HG03521 (cell line): ENCODE measurements at regions not wholly inside any gene's neighbourhood (a gene's known extent, or its start where the extent isn't known, plus 50 kb on each side); places are given as distances from the start of the nearest gene placed in this dataset.

ENCODE experiments used
- ATAC-seq: cut with Tn5 transposase; IDR thresholded peaks from one replicate; pipeline ENCODE4 v1.9.1; 2021; ENCODE audit warnings: mild to moderate bottlenecking, moderate library complexity; ENCODE audit not compliant: unreplicated experiment

DNA sequence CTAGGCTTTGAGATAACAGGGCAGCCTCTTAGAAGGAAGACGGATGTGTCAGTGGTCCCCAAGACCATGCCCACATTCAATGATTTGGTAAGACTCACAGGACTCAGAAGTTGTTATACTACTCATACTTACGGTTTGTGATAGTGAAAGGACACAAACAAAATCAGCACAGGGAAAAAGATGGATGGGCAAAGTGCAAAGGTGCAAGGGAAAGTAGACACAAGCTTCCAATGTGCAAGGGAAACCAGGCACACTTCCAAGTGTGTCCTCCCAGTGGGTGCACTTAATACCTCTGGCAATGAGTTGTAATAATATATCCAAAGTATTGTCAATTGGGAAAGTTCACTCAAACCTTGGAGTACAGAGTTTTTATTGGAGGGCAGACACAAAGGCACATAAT is 53.8 kb upstream of the VCX start:
- no peak for ATAC-seq

DNA sequence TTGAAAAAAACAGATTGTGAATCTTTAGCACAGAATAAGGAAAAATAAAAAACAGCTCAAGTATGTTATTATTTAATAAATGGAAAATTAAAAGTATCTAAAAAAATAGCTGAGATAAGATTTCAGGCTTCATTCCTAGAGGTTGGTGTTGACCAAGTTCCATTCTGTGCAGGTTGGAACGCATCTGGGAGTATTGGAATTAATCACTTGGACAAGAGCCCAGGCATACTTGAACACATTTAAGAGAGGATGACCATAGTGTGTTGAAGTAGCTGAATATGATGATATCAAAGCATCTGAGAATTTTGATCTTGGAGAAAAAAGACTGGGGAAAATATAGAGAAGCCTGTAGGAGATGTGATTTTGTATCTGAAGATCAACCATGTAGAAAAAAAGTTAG is 54.6 kb upstream of the VCX start:
- no peak for ATAC-seq

DNA sequence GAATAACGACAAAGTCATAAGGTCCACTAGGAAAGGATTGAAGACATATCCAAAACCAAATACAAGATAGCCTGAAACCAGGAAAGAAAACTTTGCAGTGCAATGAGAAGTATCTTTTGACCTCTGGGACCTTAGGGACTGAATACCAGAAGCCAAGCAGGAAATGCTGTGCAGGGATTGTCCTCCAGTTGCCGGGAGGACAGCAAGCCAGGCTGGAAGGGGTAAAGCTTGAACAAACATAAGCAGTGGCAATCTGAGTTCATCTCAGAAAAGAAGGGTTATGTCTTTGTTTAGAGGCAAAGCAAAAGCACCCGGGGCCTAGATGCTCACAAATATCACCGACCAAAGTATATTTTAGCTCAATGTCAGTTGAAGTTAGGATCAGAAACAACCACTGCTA is 55.3 kb upstream of the VCX start:
- ATAC-seq, result no peak

DNA sequence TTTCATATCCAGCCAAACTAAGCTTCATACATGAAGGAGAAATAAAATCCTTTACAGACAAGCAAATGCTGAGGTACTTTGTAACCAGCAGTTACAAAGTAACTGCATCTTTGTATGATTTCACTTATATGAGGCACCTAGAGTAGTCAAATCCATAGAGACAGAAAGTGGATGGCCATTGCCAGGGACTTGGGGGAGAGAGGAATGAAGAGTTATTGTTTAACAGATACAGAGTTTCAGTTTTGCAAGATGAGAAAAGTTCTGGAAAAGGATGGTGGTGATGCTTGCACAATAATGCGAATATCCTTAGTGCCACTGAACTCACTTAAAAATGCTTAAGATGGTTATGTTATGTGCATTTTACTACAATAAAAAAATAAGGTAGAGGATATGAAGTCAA is 58.4 kb upstream of the VCX start:
- ATAC-seq, result no peak

DNA sequence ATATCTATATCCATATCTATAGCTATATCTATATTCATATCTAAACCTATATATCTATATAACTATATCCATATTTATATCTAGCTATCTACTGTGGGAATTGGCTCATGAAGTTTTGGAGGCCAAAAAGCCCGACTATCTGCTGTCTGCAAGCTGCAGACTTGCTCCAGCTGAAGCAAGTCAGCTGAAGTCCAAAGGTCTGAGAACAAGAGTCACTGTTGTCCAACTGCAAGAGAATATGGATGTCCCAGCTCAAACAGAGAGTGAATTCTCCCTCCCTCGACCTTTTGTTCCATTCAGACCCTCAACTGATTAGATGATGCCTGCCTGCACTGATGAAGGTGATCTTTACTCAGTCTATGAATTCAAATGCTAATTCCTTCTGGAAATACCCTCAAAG is 63.3 kb upstream of the VCX start:
- no peak for ATAC-seq

DNA sequence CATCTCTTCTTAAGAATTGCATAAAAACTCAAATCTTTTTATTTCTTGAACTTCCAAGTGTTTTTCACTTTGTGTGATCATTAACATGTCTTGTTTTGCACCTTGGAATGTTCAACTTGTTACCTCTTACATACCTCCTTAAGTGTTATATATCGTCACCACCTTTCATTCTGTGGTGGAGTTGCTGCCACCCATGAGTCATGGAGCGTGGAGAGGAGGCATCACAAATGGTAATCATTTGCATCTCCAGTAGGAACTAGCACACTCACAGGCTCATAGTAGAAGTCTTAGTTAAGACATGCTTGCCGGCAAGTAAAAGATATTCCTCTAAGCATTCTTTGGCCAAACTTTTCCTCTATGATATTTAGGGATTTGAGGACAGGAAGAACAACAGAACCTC is 67.0 kb upstream of the VCX start:
- no peak for ATAC-seq

DNA sequence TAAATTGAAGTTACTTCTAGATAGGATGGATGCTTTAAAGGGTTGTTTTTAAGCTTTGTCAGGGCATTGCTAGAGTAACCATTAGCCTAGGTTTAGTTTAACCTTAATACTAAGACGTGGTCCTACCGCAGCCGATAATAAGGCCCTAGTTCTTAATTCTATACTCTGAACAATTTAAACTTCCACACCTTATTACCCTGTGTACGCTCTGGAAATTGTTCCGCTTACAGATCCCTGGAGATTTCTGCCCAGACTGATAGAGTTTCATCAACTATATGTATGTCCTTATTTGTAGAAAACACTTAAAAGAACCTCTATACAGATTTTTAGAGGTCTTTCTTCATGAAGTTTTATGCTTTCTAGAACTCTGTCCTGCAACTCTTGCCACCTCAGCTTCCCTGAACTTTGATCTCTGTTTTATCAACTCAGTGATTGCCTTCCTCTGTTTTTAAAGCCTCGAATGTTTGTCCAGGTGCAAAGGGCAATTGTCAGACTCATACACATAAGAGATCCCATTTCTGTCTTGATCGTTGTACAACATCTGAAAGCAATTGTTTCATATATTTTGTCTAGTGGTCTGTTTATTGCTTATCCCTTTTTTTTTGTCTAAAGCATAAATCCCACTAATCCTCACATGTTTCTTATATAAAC is 71.1 kb upstream of the VCX start:
- no peak for ATAC-seq

DNA sequence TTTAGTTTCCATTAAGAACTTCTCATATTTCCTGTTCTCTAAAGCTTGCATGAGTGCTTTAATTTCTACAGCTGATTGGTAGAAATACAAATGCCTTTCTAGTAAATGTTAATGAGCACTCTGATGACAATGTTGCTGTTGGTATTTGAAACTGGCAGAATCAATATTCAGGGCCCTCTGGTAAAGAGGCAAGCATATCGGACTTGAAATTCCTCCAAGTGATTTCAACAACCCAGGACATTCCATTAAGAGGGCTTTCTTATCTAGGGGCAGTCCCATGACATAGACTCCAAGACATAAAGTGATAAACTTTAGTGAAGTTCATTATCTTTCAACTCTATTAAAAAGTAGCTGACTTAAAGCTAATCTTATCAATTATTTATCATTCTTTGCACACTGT is 83.1 kb upstream of the VCX start:
- ATAC-seq, result no peak

DNA sequence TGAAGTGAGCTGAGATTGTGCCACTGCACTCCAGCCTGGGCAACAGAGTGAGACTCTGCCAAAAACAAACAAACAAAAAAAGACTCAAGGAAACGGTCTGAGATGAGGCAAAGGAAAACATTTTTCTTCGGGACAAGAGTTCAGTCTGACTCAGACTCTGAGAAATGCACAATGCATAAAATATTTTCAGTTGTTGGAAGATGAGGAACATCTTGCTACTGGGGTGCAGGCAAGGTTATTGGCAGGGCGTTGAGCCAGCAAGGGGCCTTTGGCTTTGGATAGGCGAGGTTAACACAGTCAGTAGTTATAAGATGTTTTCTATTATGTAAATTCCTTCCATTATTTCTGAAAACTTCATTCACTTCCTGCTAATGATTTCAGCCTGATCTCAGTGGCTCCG is 96.1 kb upstream of the VCX start:
- no peak for ATAC-seq

DNA sequence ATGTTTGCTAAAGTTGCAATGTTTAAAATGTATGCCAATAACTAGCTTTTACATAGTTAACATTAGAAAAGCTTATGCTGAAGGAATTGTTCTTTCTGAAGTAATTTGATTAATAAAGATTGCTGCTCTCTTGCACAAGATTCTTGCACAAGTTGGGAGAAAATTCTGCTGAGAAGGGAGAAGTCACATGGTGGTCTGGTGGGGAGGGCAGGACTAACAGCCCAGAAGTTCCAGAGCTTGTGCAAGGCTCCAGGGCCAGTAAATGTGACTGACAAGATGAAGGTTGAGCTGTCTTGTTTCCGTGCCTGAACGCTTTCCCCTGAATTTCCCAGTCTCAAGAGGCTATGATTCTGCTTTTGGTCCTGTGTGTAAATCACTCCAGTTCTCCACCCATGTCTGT is 112.9 kb upstream of the VCX start:
- no peak for ATAC-seq

DNA sequence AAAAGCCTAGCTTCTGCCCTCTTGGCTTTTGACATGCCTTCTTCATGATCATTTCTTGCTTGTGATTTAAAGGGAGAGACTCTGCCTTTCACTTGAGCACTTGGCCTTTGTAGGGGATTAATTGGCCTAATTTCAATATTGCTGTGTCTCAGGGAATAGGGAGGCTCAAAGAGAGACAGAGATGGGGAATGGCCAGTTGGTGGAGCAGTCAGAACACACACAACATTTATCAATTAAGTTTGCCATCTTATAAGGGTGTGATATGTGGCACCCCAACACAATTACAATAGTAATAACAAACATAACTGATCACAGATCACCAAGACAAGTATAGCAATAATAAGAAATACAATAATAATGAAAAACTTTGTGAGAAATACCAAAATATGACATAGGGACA is 122.5 kb upstream of the VCX start:
- ATAC-seq, result no peak

DNA sequence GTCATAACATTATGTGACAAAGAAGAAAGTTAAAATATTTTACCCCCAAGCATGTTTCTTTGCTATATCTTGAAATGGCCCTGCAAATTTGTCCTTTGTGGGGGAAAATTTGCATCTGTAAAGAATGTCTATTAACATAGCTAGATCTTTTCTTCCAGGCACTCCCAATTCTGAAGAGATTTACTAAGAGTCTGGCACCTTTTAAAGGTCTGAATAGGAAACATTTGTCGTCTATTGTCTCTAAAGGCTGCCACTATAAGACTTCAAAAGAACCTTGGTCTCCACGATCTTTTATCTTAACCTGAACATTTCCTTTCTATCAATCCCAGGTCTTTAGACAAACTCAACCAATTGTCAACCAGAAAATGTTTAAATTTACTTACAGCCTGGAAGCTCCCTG is 128.6 kb upstream of the VCX start:
- no peak for ATAC-seq

DNA sequence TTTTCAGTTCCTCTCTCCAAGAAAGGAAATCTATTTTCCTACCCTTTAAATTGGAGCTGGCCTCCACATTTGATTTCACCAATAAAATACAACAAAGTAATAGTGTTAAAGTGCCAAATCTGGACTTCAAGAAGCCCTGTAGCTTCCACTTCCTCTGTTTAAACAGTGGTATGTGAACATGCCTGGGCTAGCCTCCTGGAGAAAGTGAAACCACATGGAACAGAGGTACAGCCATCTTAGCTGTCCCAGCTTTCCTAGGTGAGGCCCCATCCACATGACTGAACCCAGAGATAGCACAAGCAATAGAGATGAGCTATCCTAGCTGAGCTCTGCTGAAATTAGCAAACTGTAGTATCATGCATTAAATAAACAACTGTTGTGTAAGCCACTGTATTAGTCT is 131.8 kb upstream of the VCX start:
- no peak for ATAC-seq

DNA sequence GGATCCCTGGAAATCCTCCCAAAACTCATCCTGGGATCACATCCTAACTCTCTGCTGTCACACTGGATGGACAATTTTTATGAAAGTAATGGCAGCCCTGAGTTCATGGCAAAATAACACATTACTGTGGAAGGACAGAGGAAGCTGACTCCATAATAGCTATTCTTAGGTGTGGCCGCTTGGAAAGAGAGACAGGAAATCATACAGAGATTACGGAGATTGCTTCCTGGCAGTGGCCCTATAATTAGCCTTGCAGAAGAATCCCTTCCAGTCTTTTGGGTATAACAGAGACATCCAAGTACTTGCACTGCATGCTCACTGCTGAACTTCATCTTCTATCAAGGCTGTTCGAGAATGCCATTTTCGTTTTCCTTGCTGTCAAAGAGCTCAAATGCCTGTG is 133.1 kb upstream of the VCX start:
- no peak for ATAC-seq

DNA sequence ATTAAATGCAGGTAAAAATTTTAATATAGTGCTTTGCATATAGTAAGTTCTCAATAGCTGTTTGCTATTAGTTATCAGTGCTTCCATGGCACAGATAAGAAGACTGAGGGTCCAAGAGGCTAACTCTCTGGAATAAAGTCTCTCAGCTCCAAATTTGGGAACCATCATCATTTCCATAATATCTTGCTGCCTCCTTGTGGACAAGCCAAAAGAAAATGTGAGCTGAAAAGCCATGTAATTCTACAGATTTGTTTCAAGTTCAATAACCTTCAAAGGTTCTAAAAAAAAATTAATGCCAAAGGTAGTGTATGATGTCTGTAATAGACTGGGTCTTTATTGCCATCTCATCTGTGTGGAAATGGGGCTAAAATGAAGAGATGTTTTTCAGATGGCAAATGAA is 136.9 kb upstream of the VCX start:
- no peak for ATAC-seq

DNA sequence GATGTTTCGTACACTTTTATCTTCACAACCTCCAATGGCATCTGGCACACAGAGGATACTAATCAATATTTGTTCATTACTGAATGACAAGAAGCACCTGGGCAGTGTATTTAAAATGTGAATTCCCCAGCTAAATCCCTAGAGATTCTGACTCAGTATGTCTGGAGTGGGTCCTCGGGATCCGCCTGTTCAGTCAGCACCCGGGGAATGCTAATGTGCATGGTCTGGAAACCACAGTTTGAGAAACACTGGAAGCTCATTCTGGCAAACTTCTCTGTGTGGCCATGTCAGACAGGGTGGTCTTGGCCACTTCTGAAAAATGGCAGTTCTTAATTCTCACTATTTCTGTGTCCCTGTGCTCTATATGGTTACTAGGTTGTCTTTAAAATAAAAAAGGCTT is 138.8 kb upstream of the VCX start:
- no peak for ATAC-seq

DNA sequence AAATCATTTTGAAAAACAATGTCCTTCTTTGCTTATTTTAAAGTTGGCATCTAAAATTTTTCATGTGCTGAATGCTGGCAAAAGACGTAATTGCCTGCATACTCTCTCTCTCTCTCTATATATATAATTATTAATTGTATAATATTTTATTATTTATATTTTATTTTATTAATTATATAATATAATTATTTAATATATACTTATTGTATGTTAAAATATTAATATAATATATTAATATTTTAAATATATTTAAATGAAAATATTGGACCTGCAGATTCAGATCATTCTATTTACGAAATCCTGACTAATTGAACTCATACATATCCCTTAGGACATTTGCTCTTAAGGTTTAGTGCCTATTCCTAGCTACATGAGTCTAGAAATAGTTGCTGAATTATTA is 144.7 kb upstream of the VCX start:
- no peak for ATAC-seq

DNA sequence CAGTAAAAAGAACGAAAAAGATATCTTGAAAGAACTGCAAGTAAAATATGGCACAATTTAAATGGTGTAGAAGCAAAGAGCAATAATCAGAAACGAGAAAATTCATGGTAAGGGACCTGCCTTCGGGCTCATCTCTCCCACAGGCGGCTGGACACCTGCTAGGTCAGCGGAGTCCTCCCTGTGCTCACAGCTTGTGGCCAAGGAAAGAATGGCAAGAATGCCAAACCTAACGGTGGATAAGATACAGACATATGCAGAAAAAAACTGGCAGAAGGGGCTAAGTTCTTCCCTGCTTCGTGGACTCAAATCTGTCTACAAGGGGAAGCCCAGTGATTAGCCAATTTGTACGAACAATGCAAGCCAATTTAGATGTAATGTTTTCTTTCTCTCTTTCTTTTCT is 152.1 kb upstream of the VCX start:
- ATAC-seq, result no peak

DNA sequence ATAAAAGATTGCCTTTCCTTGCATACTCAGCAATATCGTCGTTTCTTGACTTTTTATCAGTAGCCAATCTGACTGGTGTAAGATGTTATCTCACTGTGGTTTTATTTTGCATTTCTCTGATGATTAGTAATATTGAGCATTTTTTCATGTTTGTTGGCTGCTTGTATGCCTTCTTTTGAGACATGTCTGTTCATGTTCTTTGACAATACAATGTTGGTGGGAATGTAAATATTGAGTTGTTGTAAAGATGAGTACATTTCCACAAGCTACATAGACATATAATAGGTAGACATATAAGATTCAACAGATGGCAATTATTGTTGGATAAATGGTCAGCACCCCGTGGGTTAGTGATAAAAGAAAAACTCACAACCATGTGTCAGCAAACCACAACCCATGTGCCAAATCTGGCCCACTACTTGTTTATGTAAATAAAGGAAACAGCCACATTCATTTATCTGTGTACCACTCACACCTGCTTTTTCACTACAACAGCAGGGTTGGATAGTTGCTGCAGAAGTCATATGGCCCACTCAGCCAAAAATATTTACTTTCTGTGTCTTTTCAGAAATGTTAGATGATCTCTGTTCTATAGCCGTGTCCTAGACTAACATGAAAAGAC is 153.1 kb upstream of the VCX start:
- no peak for ATAC-seq

DNA sequence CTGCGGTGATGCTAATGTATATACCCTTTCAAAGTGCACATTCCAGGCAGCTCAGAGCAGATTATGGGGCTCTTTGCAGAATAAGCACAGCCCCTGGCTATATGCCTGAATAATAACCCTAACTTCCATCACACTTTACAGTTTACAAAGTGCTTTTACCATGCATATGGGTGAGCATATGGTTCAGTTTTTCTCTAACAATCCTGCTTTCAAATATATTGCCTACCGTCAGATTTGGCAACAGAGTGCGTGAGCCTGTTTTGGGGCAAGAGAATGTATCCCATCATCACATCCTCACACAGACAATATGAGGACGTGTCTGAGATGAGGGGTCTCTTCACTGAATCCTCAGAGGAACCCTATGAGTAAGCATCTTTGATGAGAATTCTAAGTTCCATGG is 162.8 kb upstream of the VCX start:
- no peak for ATAC-seq

DNA sequence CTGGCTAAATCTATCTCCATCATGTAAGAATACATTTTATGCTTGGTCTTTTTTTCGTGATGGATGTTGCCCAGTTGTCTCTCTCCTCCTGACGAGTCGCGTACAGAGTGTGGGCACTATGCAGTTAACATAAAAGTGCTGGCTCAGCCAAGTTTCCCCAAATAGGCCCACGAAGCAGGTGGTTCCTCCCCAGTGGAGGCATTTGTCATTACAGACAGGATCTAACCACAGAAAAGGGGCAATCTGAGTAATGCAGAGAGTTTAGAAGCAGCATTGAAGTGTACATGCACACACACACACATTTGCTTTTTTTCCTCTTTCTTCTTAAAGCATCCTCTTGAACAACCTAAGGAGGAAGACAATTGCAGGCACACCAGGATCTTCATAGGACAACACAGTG is 188.7 kb upstream of the VCX start:
- no peak for ATAC-seq

DNA sequence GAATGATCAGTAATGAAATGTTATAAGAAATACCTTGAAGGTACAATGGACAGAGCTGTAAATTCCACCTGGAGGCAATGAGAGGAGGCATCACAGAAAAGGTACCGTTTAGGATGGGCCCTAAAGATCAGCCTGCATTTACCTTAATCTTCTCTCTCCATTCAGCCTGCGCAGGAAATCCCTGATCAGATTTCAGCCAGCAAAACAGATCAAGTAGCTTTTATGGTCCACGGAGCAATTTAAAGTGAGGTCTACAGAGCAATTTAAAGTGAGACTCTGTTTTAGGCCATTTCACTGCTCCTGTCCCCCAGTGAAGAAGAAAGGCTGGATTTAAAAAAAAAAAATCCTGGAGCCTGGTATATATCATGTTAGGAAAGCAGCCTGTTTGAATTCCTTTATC is 195.1 kb upstream of the VCX start:
- no peak for ATAC-seq

DNA sequence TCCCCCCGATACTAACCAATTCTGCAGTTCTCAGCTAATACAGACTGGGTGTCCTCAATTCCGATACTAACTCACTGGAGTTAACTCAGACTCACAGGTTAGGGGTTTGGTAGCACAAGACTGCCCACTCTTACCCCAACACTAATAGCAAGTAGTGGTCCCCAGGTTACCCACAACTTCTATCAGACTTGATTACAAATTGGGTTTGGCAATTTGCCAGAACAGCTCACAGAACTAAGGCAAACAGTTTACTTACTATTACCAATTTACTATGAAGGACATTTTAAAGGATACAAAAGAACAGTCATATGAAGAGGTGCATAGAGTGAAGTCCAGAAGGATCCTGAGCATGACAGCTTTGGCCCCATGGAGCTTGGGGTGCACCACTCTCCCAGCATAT is 201.8 kb upstream of the VCX start:
- ATAC-seq, result no peak
